ENCODE measurements at regions not wholly inside any gene's neighbourhood (a gene's known extent, or its start where the extent isn't known, plus 50 kb on each side); places are given as distances from the start of the nearest gene placed in this dataset.

DNA sequence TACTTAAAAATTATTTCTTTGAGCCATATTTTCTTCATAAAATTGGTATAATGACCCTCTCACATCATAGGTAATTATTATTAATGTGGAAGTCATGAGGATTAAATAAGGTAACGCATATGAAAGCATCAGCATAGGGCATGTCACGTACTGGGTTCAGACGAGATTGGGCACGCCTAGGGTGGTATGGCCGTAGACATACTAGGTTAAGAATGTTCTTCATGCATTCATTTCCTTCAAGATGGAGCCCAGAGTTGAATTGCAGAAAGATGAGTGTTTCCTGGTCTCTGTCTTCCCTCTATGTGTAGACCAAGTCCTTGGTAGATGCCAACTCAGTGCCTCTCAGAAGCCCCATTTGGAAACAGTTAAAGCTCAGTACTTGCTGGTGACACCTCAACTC, 174.1 kb upstream of the CLINT1 start:
- Histone ChIP-seq H3K9me3 (ENCODE audit: low read length) (0 out of 2 replicates have a peak, but pooled peaks cover 6% of the 10 kb centered on the region), H3K79me2 (ENCODE audit: insufficient read depth, low read length) (no peaks in the 10 kb centered on the region), H2AFZ (ENCODE audit: low read length) (no peak overlapping the region), H3F3A (ENCODE audit: insufficient read depth, low read length) (no peaks in the 10 kb centered on the region), H3K27me3 (ENCODE audit: insufficient read depth, low read length) (no peaks in the 10 kb centered on the region), H3K36me3 (ENCODE audit: insufficient read depth, low read length) (no peaks in the 10 kb centered on the region), H4K20me1 (ENCODE audit: insufficient read depth, low read length) (no peaks in the 10 kb centered on the region), H3K4me1 (ENCODE audit: insufficient read depth, low read length, severe bottlenecking) (no peaks in the 10 kb centered on the region), H3K9me2 (ENCODE audit: low read depth, low read length) (no peaks in the 10 kb centered on the region), H3K9ac (ENCODE audit: low read length) (no peak overlapping the region), H3K4me3 (ENCODE audit: low read depth, low read length, poor library complexity, severe bottlenecking) (no peak overlapping the region), H3K27ac (ENCODE audit: low read depth, low read length, poor library complexity, severe bottlenecking) (no peak overlapping the region), H3K4me2 (ENCODE audit: low read length) (no peak overlapping the region)
- TF ChIP-seq, protein P1, sequence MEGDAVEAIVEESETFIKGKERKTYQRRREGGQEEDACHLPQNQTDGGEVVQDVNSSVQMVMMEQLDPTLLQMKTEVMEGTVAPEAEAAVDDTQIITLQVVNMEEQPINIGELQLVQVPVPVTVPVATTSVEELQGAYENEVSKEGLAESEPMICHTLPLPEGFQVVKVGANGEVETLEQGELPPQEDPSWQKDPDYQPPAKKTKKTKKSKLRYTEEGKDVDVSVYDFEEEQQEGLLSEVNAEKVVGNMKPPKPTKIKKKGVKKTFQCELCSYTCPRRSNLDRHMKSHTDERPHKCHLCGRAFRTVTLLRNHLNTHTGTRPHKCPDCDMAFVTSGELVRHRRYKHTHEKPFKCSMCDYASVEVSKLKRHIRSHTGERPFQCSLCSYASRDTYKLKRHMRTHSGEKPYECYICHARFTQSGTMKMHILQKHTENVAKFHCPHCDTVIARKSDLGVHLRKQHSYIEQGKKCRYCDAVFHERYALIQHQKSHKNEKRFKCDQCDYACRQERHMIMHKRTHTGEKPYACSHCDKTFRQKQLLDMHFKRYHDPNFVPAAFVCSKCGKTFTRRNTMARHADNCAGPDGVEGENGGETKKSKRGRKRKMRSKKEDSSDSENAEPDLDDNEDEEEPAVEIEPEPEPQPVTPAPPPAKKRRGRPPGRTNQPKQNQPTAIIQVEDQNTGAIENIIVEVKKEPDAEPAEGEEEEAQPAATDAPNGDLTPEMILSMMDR (IDR thresholded peaks at IDR 0.05; ENCODE audit: low read length), result no peak
- no peak for TF ChIP-seq EZH2 (IDR thresholded peaks at IDR 0.05; ENCODE audit: borderline replicate concordance, low read length)

DNA sequence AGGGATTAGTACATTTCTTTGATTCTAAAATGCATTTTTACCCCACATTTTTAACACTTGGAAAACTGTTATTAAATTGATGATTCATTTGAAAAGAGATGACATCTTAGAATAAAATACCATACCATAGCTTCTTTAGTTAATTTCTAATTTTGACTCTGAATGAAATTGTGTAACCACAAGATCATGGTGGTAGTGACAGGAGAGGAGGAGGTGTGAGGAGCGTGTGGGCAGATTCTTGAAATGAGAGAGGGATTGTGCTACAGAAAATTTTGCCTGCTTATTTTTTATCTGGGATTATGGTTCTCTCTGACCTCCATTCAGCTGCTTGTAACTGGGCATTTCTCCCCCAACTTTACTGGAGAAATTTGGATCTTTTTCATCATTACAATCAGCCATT, 173.3 kb upstream of the CLINT1 start:
- Histone ChIP-seq H3K9me2 (ENCODE audit: low read depth, low read length) (no peaks in the 10 kb centered on the region), H3K27ac (ENCODE audit: low read depth, low read length, poor library complexity, severe bottlenecking) (no peak overlapping the region), H3F3A (ENCODE audit: insufficient read depth, low read length) (no peaks in the 10 kb centered on the region), H2AFZ (ENCODE audit: low read length) (no peak overlapping the region), H3K27me3 (ENCODE audit: insufficient read depth, low read length) (no peaks in the 10 kb centered on the region), H3K4me2 (ENCODE audit: low read length) (no peak overlapping the region), H3K9me3 (ENCODE audit: low read length) (0 out of 2 replicates have a peak, but pooled peaks cover 6% of the 10 kb centered on the region), H4K20me1 (ENCODE audit: insufficient read depth, low read length) (no peaks in the 10 kb centered on the region), H3K9ac (ENCODE audit: low read length) (no peak overlapping the region), H3K36me3 (ENCODE audit: insufficient read depth, low read length) (no peaks in the 10 kb centered on the region), H3K4me1 (ENCODE audit: insufficient read depth, low read length, severe bottlenecking) (no peaks in the 10 kb centered on the region), H3K4me3 (ENCODE audit: low read depth, low read length, poor library complexity, severe bottlenecking) (no peak overlapping the region), H3K79me2 (ENCODE audit: insufficient read depth, low read length) (no peaks in the 10 kb centered on the region)
- TF ChIP-seq, protein P1 (IDR thresholded peaks at IDR 0.05; ENCODE audit: low read length), result no peak
- TF ChIP-seq EZH2 (IDR thresholded peaks at IDR 0.05; ENCODE audit: borderline replicate concordance, low read length), result no peak

DNA sequence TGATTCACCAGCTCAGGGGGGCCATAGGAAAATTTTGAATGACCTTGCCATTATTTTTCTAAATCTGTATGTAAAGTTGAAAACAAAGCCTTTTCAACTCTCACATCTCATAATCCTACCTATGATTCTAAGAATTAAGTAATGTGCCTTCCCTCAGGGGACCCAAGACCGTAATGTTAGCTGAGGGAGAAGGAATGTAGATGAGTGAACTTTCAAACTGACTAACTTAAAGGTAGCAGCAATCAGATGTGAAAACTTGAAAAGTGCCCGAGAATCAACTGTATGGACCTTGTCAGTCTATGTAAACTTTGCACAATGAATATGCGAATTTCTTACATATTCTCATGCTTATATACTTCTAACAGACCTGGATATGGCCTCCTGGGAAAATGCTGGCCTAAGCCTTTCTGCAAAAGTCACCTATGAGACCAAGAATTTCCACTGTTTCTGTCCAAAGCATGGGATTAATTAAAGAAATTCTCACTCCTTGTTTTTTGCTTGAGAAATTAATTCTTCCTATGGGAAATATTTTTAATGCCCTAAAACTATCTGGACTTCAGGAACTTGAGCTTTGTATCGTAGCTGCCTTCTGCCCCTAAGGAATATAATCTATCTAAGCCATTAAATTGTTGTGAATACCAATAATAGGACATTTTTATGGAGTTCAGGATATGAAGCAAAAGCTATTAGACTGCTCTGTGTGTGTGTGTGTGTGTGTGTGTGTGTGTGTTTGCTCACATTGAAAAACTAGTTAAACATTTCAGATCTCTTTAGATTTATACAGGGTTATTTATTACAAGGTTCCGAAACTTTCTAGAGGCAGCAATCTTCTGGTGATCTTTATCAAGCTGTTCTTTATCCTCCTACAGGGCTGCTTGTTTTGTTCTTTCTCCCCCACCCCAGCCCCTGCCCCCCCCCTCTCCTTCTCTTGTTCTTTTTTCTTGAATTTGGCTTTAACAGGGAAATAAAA, 169.1 kb upstream of the CLINT1 start:
- Histone ChIP-seq H3K36me3 (ENCODE audit: insufficient read depth, low read length) (no peaks in the 10 kb centered on the region), H3K4me1 (ENCODE audit: insufficient read depth, low read length, severe bottlenecking) (no peaks in the 10 kb centered on the region), H3K79me2 (ENCODE audit: insufficient read depth, low read length) (no peaks in the 10 kb centered on the region), H3K9ac (ENCODE audit: low read length) (no peak overlapping the region), H3K9me2 (ENCODE audit: low read depth, low read length) (no peaks in the 10 kb centered on the region), H3K27me3 (ENCODE audit: insufficient read depth, low read length) (no peaks in the 10 kb centered on the region), H3K4me2 (ENCODE audit: low read length) (no peak overlapping the region), H4K20me1 (ENCODE audit: insufficient read depth, low read length) (no peaks in the 10 kb centered on the region), H3K27ac (ENCODE audit: low read depth, low read length, poor library complexity, severe bottlenecking) (no peak overlapping the region), H3K4me3 (ENCODE audit: low read depth, low read length, poor library complexity, severe bottlenecking) (no peak overlapping the region), H3K9me3 (ENCODE audit: low read length) (no peaks in the 10 kb centered on the region), H2AFZ (ENCODE audit: low read length) (no peak overlapping the region), H3F3A (ENCODE audit: insufficient read depth, low read length) (no peaks in the 10 kb centered on the region)
- TF ChIP-seq EZH2 (IDR thresholded peaks at IDR 0.05; ENCODE audit: borderline replicate concordance, low read length), result no peak
- TF ChIP-seq, protein P1 (IDR thresholded peaks at IDR 0.05; ENCODE audit: low read length), result no peak
